HG02970 (cell line): ENCODE measurements at regions not wholly inside any gene's neighbourhood (a gene's known extent, or its start where the extent isn't known, plus 50 kb on each side); places are given as distances from the start of the nearest gene placed in this dataset.
"Not testable (repeated sequence)": the region's sequence is repeated elsewhere in the genome, so short reads cannot be mapped to it uniquely, and the experiment has no call there.

Experiments used
- ATAC-seq: cut with Tn5 transposase; IDR thresholded peaks from one replicate; pipeline ENCODE4 v1.9.1; 2021; ENCODE audit warnings: mild to moderate bottlenecking, moderate library complexity, moderate number of reproducible peaks; ENCODE audit not compliant: unreplicated experiment, low FRiP score

DNA sequence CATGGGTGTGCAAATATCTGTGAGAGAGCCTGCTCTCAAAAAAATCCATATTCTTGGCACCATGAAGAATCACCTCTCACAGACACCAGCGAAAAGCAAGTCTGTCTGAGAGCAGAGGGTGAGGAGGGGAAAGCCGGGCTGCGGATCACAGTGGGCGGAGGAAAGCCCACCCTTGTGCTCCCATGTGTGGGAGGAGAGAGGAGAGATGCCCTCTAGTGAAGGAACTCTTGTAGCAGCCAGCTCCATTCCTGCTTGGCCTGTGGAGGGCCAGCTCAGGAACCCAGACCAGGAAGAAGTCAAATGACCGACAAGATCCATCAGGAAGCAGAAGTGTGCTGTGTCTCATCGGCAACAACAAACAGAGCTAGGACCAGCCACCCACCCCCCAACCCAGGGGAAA lies 321.7 kb upstream of the PLGLB1 start:
- not testable (repeated sequence) for ATAC-seq

GRCh38 chr2:87345283-87345682 lies 323.6 kb upstream of the PLGLB1 start:
- ATAC-seq, result not testable (repeated sequence)

GRCh38 chr2:87348556-87348955 lies 326.9 kb upstream of the PLGLB1 start:
- not testable (repeated sequence) for ATAC-seq

- ATAC-seq, result not testable (repeated sequence)
Observed at GRCh38 chr2:87349006-87349405, 327.4 kb upstream of the PLGLB1 start.

DNA sequence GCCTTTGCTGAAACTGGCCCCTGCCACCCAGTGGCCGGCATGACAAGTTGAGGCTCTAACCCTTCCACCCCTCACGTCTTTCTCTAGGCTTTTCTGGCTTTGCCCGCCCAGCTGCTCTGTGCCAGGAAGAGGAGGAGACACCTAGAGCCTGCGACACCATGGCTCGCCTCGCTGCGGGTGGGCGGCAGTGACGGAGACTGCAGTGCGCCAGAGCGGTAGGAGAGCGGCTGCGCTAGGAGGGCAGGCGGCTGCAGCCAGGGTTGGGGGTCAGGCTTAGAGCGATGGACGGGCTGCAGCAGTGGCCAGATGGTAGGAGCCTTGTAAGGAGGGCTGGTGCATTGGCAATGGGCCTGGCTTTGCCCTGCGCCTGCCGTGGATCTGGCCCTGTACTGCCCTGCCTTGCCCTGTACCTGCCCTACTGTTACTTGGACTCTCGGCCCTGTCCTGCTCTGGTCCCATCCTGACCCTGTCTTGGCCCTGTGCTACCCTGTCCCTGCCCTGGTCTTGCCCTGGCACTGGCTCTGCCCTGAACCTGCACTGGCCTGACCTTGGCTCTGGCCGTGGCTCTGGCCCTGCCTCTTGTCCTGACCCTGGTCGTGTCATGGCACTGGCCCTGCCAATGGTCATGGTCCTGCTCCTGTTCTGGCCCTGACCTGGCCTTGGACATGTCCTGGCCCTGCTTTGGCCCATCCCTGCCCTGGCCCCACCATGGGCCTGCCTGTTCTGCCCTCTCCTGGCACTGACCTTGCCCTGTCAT lies 330.7 kb upstream of the PLGLB1 start:
- not testable (repeated sequence) for ATAC-seq

DNA sequence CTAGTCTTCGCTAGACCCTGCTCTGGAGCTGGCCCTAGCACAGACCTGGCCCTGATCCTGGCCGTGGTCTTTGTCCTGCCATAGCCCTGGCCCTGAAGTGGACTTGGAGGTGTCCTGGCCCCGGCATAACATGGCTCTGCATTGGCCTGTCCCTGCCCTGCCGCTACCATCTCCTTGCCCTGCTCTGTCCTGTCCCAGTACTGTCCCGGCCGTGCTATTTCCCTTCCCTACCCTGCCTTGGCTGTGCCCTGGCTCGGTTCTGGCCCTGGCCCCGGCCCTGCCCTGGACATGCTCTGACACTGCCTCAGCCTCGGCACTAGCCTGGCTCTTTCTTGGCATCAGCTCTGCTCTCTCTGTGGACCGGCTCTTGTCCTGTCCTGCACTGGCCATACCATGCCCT lies 331.8 kb upstream of the PLGLB1 start:
- ATAC-seq, result not testable (repeated sequence)

- not testable (repeated sequence) for ATAC-seq
Observed at GRCh38 chr2:87354102-87354501, 332.5 kb upstream of the PLGLB1 start.

DNA sequence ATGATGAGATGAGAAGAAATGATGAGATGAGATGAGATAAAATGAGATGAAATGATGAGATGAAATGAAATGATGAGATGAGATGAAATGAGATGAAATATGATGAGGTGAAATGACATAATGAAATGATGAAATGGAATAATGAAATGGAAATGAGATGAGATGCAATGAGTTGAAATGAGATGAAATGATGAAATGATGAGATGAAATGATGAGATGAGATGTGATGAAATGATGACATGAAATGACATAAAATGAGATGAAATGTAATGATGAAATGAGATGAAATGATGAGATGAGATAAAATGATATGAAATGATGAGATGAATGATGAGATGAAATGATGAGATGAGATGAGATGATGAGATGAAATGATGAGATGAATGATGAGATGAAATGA lies 338.6 kb upstream of the PLGLB1 start:
- ATAC-seq, result not testable (repeated sequence)

- not testable (repeated sequence) for ATAC-seq
Observed at GRCh38 chr2:87360927-87361326, 339.3 kb upstream of the PLGLB1 start.

- ATAC-seq, result not testable (repeated sequence)
Observed at GRCh38 chr2:87361805-87362204, 340.2 kb upstream of the PLGLB1 start.

GRCh38 chr2:87364379-87364778 lies 342.7 kb upstream of the PLGLB1 start:
- ATAC-seq, result not testable (repeated sequence)

GRCh38 chr2:87365038-87365437 lies 343.4 kb upstream of the PLGLB1 start:
- ATAC-seq, result not testable (repeated sequence)

GRCh38 chr2:87386063-87386560 lies 361.8 kb upstream of the PLGLB2 start:
- not testable (repeated sequence) for ATAC-seq

DNA sequence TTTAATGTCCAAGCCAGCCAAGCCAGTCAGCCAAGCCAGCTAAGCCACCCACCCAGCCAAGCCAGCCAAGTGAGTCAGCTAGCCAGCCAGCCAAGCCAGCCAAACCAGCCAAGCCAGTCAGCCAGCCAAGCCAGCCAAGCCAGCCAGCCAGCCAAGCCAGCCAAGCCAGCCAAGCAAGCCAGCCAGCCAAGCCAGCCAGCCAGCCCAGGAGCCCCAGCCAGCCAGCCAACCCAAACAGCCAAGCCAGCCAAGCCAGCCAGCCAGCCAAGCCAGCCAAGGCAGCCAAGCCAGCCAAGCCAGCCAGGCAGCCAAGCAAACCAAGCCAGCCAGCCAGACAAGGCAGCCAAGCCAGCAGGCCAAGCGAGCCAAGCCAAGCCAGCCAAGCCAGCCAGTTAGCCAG lies 352.1 kb upstream of the PLGLB2 start:
- ATAC-seq, result not testable (repeated sequence)

DNA sequence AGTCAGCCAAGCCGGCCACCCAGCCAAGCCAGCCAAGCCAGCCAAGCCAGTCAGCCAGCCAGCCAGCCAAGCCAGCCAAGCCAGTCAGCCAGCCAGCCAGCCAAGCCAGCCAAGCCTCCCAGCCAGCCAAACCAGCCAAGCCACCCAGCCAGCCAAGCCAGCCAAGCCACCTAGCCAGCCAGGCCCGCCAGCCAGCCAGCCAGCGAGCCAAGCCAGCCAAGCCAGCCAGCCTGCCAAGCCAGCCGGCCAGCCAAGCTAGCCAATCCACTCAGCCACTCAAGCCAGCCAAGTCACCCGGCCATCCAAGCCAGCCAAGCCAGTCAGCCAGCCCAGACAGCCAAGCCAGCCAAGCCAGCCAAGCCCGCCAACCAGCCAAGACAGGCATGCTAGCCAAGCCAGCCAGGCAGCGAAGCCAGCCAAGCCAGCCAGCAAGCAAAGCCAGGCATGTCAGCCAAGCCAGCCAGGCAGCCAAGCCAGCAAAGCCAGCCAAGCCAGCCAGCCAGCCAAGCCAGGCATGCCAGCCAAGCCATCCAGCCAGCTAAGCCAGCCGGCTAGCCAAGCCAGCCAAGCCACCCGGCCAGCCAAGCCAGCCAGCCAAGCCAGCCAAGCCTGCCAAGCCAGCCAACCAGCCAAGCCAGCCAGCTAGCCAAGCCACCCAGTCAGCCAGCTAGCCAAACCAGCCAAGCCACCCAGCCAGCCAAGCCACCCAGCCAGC lies 351.2 kb upstream of the PLGLB2 start:
- ATAC-seq, result not testable (repeated sequence)

- not testable (repeated sequence) for ATAC-seq
Observed at GRCh38 chr2:87397276-87398065, 350.4 kb upstream of the PLGLB2 start.

- ATAC-seq, result not testable (repeated sequence)
Observed at GRCh38 chr2:87398567-87399305, 349.2 kb upstream of the PLGLB2 start.

DNA sequence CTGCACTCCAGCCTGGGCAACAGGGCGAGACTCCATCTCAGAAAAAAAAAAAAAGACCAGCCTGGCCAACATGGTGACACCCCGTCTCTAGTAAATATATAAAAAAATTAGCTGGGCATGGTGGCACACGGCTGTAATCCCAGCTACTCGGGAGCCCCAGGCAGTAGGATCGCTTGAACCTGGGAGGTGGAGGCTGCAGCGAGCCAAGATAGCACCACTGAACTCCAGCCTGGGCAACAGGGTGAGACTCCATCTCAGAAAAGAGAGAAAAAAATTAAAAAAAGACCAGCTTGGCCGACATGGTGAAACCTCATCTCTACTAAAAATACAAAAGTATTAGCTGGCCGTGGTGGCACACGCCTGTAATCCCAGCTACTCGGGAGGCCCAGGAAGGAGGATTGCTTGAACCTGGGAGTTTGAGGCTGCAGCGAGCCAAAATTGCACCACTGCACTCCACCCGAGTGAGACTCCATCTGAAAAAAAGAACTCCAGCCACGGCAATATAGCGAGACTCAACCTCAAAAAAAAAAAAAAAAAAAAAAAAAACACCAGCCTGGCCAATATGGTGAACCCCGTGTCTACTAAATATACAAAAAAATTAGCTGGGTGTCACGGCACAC lies 346.1 kb upstream of the PLGLB2 start:
- no peak for ATAC-seq

- no peak for ATAC-seq
Observed at GRCh38 chr2:87403893-87404175, 344.1 kb upstream of the PLGLB2 start.
